ENCODE measurements at regions not wholly inside any gene's neighbourhood (a gene's known extent, or its start where the extent isn't known, plus 50 kb on each side); places are given as distances from the start of the nearest gene placed in this dataset.
"Not testable (repeated sequence)": the region's sequence is repeated elsewhere in the genome, so short reads cannot be mapped to it uniquely, and the experiment has no call there.

DNA sequence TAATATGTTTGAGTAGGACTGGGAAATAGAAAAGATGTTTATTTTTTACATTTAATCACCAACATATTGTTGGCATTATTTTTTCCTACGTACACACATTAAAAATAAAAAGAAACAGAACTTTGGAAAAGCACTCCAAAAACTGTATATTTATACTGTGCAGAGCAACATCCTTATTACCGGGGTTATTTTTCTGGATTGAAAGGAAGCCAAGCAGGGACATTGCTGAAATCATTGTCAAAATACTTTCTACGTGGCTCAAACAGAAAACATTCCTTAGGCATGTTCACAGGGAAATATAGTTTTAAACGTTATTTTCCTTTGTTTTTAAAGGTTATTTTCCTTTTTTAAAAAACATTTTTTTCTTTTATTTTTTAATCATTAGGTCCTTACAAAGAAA lies 315.0 kb upstream of the SMIM21 start:
- DNase-seq (ENCODE audit: low spot score), result no peak

DNA sequence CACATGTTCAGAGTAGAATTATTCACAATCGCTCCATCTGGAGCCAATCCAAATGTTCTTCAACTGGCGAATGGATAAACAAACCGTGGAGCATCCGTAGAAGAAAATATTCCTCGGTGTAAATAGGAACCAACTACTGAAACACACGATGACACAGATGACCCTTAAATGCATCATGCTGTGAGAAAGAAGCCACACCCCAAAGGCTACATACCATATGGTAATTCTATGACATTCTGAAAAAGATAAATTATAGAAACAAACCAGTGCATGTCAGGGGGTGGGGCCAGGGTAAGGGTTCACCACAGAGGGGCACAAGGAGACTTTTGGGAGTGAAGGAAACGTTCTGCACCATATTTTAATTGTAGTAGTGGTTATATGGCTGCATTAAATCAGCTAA lies 312.2 kb upstream of the SMIM21 start:
- DNase-seq (ENCODE audit: low spot score), result no peak

DNA sequence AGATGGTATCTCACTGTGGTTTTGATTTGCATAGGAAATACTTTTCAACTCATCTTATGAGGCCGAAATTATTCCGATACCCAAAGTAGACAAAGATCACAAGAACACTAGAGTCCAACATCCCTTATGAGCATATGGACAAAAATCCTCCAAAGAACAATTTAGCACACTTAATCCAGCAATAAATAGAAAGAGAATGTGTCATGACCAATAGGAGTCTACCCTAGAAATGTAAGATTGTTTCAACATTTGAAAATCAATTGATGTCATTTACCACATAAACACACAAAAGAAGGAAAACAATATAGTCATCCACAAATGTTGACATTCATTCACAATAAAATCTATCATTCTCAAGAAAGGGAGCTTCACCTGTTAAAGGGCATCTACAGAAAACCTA lies 307.8 kb upstream of the SMIM21 start:
- no peak for DNase-seq (ENCODE audit: low spot score)

DNA sequence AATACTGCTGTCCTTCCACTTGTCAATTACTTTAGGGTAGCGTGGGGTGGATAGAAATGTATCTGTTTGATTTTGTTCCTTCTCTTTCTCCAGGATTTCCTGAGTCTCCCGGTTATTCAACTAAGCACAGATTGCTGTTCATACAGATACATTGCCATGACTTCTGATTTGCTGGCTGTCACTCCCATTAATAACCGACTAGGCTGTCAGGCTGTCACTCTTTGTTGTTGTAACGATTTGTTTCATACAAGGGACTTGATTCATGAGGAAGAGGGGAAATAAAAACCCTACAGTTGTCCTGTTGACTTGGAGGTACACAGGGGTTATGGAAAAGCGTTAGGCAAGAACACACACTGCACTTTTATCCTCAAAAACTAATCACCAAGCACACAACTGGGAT lies 302.7 kb upstream of the SMIM21 start:
- DNase-seq (ENCODE audit: low spot score), result no peak

DNA sequence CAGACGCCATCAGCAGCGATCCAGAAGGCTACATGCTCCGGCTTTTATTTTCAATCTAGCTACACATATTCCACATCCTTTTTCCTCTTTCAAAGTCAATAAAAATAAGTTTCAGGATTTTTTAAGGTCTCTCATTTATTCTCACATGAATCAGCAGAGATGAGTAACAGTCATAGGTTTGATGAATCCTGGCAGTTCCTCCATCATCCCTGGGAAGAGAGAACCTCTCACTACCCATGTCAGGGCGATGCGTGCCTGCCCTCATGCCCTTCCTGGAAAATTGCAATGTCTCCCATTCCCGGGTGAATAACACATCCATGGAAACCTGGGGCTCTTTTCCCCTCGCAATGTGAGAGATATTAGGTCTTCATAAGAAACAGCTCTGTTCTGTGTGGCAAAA lies 301.1 kb upstream of the SMIM21 start:
- DNase-seq (ENCODE audit: low spot score), result no peak

DNA sequence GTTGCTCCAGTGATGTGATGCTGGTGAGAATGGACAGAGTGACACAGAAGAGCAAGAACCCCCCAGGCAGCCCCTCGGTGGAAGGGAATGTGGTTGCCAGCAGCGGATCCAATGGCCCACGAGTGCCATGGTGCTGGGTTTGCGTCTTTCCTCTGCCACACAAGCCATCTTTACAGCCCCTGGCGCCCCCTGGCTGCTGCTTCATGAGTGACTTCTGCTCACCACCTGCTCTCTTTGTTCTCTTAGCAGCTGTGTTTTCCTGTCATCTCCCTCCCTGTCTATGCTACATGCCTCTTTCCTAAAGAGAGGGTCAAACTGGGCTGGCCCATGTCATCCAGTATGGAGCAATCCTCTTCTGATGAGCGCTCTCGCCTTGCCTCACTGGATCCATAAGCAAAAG lies 300.0 kb upstream of the SMIM21 start:
- DNase-seq (ENCODE audit: low spot score), result no peak

DNA sequence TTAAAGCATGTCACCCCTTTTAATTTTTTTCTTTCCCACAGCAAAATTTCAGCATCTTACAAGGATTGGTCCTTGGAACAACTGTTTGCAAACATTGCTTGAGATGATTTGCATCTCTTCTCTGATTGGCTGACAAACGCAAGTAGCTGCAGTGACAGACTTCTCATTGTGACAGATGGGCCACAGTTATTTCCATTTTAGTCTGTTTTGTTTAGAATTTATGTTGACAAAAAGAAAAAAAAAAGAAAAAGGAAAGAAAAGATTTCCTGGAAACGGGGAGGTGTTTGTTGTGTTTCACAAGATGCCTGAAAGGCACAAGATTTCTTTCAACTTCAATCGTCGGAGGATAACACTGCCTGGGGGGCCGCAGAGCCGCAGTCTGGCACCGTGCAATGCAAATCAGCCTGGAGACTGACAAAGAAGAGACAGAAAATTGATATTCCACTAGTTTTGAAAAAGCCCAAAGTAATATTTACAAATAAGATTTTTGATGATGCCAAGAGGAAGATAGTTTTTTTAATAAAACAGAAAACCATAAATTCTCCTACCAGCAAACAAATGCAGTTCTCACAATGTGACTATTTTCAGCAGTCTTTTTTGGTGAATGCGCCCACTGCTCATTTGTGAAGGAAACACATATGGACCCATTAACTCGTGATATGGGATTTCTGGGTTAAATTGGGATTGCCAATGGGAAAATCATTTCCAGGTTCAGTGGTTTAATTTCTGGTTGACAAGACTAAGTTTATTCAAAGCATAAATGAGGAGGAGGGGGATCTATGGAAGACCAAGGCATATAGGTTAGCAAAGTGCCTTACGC lies 296.2 kb upstream of the SMIM21 start:
- no peak for DNase-seq (ENCODE audit: low spot score)

DNA sequence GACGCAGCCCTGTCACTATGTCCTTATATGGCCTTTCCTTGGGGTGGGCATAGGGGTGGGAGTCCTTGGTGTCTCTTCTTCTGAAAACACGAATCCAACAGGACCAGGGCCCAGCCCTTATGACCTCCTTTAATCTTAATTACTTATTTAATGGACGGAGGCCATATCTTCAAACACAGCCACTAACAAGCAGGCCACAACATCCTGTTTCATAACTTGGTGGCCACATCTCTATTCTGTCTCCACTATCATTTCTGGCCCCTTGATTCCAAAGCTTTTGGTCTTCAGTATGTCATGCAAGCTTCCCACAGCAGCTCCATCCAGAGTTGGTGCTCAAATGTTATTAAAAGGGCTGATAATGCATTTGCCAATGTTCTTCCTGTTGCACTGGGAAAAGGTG lies 287.3 kb upstream of the SMIM21 start:
- DNase-seq (ENCODE audit: low spot score), result no peak

DNA sequence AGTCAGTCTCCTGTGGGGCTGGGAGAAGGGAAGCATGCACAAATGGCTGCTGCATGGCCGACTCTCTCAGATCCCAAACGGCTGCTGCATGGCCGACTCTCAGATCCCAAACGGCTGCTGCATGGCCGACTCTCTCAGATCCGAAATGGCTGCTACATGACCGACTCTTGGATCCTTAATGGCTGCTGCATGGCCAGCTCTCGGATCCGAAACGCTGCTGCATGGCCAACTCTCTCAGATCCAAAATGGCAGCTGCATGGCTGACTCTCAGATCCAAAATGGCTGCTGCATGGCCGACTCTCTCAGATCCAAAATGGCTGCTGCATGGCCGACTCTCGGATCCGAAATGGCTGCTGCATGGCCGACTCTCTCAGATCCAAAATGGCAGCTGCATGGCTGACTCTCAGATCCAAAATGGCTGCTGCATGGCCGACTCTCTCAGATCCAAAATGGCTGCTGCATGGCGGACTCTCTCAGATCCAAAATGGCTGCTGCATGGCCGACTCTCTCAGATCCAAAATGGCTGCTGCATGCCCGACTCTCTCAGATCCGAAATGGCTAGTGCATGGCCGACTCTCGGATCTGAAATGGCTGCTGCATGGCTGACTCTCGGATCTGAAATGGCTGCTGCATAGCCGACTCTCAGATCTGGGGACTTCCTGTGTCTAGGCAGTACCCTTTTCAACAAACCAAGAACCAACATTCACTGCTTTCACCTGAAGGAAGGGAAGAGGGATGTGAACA lies 284.8 kb upstream of the SMIM21 start:
- not testable (repeated sequence) for DNase-seq (ENCODE audit: low spot score)

DNA sequence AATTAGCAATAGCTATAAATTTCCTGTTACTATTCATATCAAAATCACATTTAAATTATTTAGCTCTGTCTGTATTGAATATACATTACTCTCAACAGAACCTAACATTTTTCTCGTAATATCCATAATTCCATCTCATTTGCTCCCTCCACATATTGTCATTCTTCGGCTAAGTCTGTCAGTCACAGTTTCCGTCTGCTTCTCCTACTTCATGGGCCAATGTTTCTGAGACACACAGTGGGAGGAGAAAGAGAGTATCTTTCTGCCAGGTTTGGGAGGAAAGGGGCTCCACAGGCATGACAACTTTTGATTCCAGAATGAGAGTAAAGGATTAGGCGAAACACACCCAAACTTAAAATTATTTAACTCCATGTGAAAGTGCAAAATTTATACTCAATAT lies 273.1 kb upstream of the SMIM21 start:
- DNase-seq (ENCODE audit: low spot score), result no peak

DNA sequence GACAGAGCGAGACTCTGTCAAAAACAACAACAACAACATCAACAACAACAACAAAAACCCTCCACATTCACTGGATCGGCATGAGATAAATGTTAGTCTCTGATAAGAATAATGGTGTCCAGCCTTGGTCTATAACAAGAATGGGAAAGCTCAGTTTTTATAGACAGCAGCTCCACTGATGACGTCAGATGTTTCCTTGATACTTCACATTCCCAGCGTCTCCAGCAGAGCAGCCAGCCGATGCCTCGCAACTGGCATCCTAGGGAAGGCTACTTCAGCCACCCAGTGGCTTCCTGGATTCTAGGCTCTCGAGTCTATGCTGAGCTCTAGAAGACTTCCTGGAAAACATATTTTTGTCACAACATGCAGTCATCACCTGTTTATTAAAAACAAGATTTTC lies 271.4 kb upstream of the SMIM21 start:
- no peak for DNase-seq (ENCODE audit: low spot score)

DNA sequence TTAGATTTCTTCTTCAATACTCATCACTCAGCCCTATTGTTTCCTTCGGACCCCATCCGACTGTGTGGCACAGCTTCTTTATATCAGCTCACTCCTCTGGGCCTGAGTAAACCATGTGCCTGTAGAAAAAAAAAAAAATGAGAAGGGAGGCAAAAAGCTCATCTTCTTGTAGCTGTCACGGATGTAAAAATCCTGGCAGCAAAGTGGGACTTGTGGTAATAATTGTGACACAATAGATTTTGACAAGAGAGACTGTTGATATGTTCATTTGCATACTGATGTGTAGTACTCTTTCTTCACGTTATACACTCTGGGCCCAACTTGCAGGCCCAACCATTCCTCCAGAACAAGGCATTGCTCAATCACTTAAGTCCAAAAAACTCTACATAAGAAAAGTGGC lies 270.0 kb upstream of the SMIM21 start:
- DNase-seq (ENCODE audit: low spot score), result no peak

DNA sequence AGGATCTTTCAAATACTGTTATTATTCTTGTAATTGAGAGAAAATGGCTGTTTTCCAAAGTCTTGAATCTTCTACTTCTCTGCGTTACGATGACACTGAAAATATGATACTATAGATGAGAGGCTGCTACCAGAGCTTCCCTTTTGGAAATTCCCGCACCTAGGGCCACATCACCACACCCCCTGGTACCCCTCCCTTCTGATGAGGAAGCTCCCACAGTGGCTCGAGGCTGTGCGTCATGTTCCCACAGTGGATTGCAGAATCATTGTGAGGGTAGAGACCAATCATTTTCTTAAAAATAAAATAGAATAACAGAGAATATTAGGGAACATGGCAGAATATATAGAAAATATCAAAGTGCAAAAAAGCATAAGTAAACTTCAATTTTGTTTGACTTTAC lies 268.9 kb upstream of the SMIM21 start:
- no peak for DNase-seq (ENCODE audit: low spot score)

DNA sequence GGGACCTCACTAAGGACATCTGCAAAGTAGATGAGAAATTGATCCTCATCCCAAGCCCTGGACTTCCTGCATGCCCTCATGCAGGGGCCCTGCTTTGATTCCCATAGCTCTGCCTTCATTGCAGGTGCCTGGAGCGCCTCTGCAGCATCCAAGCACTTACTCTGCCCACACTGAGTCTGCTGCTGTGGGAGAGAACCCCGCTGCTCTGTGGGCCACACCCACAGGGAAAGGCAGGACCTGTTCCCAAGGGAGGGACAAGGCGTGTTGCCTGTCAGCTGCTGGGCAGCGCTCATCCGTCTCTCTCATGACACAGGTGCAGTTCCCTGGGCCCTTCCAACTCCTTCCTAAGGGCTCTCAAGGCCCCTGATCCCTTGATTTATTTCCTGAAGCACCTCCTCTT lies 266.8 kb upstream of the SMIM21 start:
- DNase-seq (ENCODE audit: low spot score), result no peak

DNA sequence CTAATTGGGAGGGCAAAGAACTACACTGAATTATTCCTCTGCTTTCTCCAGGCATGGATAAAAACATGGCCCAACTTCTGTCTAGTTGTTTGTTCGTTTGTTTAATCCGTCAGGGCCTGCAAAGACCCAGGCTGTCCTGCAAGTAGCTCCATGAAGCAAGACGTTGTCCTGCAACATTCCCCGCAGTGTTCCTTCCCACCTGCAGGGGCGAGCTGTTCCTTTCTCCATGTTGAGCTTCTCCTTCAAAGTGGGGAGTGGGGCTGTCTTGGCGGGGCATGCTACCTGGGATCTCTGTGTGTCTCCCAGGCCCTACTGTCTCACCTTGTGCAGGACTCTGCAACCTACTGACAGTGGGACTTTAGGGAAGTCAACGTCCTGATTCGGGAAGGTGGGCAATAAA lies 264.0 kb upstream of the SMIM21 start:
- no peak for DNase-seq (ENCODE audit: low spot score)

DNA sequence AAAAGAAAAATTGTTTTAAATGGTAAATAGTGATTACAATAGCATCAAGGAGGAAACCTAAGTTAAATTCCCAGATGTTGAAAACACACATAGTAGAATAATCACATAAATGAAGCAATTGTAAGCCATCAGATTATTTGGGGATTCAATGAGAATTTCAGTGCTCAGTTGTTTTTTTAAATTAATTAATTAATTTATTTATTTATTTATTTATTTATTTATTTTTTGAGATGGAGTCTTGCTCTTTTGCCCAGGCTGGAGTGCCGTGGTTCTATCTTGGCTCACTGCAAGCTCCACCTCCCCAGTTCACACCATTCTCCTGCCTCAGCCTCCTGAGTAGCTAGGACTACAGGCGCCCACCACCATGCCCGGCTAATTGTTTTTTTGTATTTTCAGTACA lies 262.8 kb upstream of the SMIM21 start:
- DNase-seq (ENCODE audit: low spot score), result not testable (repeated sequence)

DNA sequence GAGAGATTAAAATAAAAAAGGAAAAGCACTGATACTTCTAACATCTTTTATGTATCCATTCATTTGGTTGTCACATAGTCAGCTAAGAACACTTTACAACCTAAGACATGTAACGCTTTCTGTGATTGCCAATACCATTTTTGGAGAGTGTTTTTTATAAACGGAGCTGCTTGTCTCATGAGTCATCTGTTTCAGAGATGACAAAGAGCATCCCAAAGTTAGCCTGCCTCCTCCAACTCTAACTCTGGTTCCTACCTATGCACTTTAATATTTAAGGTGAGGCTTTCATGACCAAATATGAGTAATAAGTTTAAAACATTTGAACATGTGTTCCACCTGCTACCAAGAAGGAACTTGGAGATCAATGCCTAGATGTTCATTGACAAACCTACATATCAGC lies 260.1 kb upstream of the SMIM21 start:
- DNase-seq (ENCODE audit: low spot score), result no peak

DNA sequence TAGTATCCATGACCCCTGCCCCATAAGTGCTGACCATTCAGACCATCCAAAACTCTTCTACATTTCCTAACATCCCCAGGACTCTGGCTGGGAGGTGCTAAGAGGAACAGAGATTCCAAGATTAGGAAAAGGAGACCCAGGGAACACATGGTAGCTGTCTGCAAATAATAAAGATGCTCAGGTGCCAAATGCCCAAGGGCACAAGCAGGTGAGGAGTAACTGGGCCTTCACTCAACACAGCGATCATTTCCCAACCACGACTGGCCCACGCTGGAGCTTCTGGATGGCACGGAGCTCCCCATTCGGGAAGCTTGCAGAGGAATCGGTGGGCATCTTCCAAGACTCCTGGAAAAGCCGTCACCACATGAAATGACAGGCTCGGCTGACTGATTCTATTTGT lies 255.9 kb upstream of the SMIM21 start:
- no peak for DNase-seq (ENCODE audit: low spot score)

DNA sequence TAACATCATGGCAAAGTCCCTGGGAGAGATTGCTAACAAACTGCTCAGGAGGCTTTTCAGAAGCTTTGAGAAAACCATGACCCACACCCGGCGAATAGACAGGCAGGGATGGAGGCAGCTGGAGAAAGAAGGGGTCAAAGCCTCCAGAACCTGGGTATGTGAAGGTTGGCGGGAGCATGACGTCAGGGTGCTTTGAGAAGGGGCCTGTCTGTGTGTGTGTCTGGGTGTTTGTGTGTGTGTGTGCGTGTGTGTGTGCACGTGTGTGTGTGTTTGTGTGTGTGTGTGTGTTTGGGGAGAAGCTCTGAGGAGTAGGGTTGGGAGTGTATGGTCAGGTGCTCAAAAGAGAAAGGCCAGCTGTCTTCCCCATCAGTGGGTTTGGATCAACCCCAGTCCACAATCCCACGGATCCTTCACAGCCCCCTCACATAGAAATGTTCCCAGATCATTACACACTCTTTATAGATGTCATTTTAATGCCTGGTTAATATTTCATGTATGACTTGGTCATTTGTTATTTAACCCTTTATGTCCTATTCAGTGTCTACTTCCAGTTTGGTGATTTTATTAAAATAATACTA lies 254.1 kb upstream of the SMIM21 start:
- DNase-seq (ENCODE audit: low spot score), result no peak

DNA sequence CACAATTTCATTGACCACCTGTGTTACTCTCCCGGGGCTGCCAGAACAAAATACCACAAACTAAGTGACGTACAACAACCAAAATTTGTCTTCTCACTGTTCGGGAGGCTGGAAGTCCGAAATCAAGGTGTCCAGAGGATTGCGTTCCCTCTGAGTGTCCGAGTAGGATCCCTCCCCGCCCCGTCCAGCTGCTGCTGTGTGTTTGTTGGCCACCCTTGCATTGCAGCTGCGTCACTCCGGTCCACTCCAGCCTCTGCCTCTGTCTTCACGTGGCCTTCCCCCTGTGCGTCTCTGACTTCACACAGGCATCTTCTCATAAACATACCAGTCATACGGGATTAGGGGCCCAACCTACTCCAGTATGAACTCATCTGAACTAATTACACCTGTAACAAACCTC lies 251.8 kb upstream of the SMIM21 start:
- DNase-seq (ENCODE audit: low spot score), result no peak

DNA sequence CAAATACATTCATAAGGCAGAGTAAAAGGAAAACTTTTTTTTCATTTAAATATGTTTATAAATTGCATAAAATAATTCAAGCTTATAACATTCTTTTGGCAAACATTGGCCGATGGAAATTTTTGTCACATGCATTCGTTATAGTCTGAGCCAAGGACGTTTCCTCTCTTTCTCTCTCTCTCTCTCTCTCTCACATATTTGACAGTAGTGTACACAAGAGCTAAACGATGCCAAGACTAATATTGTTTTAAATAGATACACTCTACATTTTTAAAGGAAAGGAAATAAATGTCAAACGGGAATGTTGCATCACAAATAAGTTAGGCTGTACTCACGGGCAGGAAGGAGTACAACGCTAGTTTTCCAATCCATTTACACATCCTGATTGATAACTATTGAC lies 251.1 kb upstream of the SMIM21 start:
- DNase-seq (ENCODE audit: low spot score), result no peak

DNA sequence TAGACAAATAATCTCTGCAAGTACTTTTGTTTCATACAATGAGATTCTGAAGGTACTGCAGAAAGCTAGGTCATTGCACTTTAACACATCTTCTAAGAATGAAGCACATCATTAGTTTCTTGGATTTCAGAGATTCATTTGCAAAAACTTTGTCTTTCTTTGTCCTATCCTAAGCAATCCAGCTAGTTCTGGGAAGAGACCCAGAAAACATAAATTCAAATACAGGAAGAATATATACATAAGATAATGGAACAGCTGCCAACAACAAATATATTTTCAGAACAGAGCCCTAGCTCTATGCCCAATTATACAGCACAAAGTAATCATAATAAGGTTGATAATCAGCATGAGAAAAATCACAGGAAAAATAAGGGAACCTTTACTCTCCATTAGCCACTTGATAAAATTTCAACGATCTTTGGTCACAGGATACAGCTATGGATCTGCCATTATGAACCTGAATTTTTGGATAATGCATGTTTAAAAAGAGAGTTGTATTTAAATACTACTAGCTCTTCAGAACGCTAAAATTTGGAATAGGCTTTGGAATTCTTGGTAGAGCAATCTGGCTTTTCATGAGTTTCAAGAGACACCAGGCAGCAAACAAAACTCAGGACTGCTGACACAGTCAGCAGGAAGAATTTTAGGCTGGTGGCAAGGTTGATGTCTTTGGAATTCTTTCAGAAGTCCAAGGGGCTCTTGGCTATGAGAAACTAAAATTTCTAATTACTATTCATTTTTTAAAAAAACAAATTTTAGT lies 250.4 kb upstream of the SMIM21 start:
- no peak for DNase-seq (ENCODE audit: low spot score)

DNA sequence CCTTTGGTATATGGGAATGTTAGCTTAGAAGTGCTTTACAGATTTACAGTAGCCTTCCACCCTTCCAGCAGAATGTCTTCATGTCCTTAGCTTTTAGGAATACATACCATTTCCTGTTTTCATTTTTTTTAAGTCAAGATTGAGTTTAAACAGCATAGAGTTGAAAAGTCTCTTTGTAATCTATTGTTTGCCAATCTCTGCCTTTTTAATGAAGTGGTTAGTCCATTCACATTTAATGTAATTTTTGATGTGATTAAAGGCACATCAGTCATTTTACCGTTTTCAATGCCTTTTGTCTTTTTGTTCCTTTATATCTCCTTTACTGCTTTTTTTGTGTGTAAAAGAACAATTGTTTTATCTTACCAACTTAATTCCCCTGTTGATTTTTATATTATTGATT lies 233.4 kb upstream of the SMIM21 start:
- no peak for DNase-seq (ENCODE audit: low spot score)
